DMS53 treated with DMSO at 0.1 percent for 48 hours (cell line): ENCODE measurements at regions not wholly inside any gene's neighbourhood (a gene's known extent, or its start where the extent isn't known, plus 50 kb on each side); places are given as distances from the start of the nearest gene placed in this dataset.
"Not testable (repeated sequence)": the region's sequence is repeated elsewhere in the genome, so short reads cannot be mapped to it uniquely, and the experiment has no call there.

Experiments used
- DNase-seq: peaks from one replicate; lab custom pipeline; 2025; ENCODE audit not compliant: unreplicated experiment; lab: John Stamatoyannopoulos, UW

GRCh38 chr12:97797473-97797872 lies 334.9 kb downstream of the RMST start:
- no peak for DNase-seq

DNA sequence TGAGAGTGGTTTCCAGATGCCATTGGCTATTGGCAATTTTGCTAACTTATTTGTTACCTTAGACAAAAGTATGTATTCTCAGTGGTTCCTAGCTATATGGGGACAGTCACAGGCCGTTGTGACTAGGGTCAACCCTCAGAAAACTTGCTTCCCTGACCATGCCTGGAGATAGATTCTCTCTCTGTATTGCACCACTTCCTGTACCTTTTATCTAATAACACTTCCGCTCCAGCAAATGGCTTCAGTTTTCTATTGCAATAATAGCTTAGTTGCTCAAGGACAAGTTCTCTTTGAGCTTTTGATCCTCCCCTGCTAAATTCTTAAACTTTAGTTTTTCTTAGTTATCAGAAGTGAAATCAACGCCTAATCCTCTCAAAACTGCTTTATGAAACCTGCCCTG lies 338.0 kb downstream of the RMST start:
- DNase-seq: no peak

DNA sequence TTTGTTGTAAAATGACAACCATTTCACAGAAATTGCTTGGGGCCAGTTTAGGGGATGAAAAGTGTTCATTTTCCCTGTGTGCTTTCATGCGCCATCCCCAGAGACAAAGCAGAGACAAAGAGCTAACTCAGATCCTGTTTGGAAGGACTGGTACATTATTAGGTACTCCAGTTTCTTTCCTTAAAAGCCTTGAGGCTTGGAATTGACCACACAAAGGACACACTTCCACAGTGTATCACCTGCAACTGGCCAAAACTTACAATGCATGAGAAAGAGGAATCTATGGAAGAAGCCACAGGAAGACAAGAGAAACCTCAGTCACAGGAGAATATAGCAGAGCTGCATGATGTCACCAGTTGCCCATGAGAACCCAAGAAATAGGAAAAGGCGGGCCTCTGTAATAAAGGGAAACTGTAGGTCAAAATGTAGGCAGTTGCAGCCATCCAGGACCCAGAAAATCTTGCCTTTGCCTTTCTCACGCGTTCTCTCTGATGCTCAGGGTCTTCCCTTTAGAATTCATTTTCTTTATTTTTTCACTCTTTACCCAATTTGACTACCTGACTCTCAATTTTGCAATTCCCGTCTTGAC lies 339.0 kb downstream of the RMST start:
- no peak for DNase-seq

GRCh38 chr12:97805146-97805545 lies 342.5 kb downstream of the RMST start:
- DNase-seq: no peak

GRCh38 chr12:97813301-97813700 lies 350.7 kb downstream of the RMST start:
- no peak for DNase-seq

DNA sequence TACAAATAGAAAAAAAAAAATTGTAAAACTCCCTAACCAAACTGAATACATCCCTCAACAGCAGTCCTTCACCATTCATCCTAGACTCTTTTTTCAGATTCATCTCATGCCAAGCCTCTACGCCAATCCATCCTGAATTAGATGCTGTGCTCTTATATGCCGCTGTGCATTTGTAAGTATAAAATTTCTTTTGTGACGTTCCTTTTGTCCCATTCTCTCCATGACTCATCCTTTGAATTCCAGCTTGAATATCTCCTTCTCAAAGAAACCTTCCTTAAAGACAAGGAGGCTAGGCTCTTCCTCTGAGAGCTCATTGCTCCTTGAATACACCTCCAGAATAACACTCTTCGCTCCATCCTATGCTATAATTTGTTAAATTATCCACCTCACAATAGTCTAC lies 359.2 kb downstream of the RMST start:
- no peak for DNase-seq

GRCh38 chr12:97835541-97835940 lies 372.9 kb downstream of the RMST start:
- no peak for DNase-seq

DNA sequence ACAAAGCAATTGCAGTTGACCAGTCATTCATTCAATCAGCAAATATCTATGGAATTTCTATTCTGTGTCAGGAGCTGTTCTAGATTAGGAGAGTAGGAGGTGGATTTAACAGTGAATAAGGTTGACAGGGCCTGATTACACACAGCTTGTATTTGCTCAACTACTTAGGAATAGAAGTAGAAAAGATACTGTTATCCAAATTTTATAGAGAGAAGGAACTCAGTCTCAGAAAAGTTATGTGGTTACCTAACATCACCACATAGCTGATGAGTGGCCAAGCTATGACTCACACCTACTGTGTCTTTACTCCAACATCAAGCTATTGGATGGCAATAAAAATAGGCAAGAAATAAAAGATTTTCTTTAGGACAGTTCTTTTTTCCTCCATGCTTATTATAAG lies 374.8 kb downstream of the RMST start:
- no peak for DNase-seq

GRCh38 chr12:97848051-97848450 lies 385.4 kb downstream of the RMST start:
- DNase-seq: no peak

DNA sequence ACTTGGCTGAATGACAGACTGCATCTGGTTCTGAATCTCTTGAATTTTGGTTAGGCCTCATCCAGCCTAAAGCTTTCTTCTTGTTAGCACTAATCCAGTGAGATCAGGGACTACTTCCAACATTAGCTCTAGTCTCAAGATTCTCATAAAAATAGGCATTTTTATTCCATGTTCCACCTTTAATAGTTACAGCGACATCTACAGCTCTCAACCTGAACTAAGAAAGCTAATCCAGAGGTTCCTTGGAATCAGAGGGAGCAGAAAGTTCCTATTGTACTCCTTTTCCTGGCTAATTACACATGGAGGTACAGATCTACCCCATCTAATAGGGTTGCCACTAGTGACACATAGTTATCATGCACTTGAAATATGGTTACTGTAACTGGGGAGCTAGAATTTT lies 391.9 kb downstream of the RMST start:
- DNase-seq: no peak

DNA sequence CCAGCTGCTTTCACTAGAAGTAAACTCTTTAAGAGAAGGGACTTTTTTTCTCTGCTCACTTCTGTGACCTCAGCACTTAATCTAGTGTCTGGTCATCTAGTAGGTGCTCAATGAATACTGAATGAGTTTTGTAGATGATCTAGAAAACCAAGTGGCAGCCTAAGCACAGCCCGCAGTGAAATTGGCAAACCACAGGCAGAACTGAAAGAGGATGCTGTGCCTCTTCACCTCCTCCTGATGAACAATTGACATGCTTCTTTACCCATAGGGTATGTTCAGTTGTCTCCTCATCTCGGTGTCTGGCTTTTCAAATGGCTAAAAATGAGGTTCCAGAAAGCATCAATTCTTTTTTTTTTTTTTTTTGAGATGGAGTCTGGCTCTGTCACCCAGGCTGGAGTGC lies 399.5 kb downstream of the RMST start:
- no peak for DNase-seq

GRCh38 chr12:97875064-97875463 lies 412.5 kb downstream of the RMST start:
- no peak for DNase-seq

DNA sequence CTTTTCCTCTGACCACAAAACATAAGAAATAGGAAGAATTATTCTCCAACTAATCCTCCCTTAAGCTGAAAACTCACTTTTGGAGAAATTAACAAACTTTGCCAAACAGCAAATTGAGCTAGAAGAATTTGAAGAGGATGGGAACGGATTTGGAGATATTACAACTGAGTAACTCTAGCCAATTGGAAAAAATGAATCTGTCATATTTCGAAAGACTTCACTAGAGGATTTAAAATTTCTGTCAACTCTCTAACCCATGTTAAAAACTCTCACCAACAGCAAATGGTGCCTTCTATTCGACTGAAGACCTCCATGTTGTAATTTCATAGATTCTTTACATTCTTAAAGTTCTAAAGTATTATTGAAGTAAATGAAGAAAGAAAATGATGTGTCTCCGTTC lies 414.2 kb downstream of the RMST start:
- DNase-seq: no peak

GRCh38 chr12:97877404-97877803 lies 414.8 kb downstream of the RMST start:
- DNase-seq: no peak

- DNase-seq: no peak
Measured at GRCh38 chr12:97886511-97887176, 424.0 kb downstream of the RMST start.

DNA sequence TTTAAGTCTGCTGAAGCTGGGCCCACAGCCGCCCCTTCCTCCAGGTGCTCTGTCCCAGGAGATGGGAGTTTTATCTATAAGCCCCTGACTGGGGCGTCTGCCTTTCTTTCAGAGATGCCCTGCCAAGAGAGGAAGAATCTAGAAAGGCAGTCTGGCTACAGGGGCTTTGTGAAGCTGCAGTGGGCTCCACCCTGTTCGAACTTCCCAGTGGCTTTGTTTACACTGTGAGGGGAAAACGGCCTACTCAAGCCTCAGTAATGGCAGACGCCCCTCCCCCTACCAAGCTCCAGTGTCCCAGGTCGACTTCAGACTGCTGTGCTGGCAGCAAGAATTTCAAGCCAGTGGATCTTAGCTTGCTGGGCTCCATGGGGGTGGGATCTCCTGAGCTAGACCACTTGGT lies 435.3 kb downstream of the RMST start:
- not testable (repeated sequence) for DNase-seq

- no peak for DNase-seq
Measured at GRCh38 chr12:97899529-97899928, 436.9 kb downstream of the RMST start.

GRCh38 chr12:97899956-97900355 lies 437.4 kb downstream of the RMST start:
- DNase-seq: no peak

GRCh38 chr12:97903356-97903755 lies 440.8 kb downstream of the RMST start:
- DNase-seq: no peak

- DNase-seq: no peak
Measured at GRCh38 chr12:97907504-97907903, 444.9 kb downstream of the RMST start.

DNA sequence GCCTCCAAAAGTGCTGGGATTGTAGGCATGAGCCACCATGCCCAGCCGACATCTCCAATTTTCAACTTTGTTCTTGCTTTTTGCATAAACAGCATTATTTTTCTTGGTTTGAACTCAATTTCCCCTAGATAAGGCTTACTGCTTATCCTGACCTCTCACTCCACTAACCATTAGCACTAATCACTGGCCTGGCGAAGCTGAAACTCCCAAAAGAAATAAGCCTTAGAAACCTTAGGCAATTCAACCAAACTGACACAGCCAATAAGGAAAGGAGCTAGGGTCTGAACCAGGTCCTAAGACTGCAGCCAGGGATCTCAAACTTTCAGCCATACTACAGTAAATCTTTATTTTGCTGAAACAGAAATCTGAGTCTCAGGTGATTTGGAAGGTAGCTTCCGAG lies 448.0 kb downstream of the RMST start:
- DNase-seq: no peak

DNA sequence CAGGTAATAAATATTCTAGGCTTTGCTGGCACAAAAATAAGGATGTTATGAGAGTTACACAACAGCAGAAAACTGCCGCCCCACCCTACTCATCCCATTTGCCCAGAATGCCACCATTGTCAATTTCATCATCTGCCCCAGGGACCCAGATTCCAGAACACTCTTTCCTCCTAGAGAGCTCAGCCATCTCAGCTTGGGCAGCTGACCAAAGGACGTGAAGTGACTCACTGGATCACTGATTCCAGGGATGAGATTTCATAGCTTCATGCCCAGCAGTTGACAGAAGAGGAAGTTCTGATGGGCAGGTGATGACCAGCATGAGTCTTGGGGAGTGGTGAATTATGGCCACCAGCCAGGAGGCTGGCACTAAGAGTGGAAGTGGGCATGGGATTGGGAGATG lies 450.3 kb downstream of the RMST start:
- DNase-seq: no peak
